Skeletal muscle satellite cell (primary cell): ENCODE measurements at regions not wholly inside any gene's neighbourhood (a gene's known extent, or its start where the extent isn't known, plus 50 kb on each side); places are given as distances from the start of the nearest gene placed in this dataset.
A peak's percentile ranks its signal among the peaks of the same experiment; 100 is the strongest.

ENCODE experiments used
- H3K27me3 ChIP-seq: 2 replicates; pipeline ENCODE4 v1.7.0; 2013; ENCODE audit warnings: low read length; ENCODE audit not compliant: control insufficient read depth, insufficient read depth
- H3K36me3 ChIP-seq: 2 replicates; pipeline ENCODE4 v1.7.0; 2013; ENCODE audit warnings: mild to moderate bottlenecking, control low read depth, low read length; ENCODE audit not compliant: insufficient read depth
- H3K4me1 ChIP-seq: 2 replicates; pipeline ENCODE4 v1.7.0; 2013; ENCODE audit warnings: low read length; ENCODE audit not compliant: control insufficient read depth, insufficient read depth
- H3K4me2 ChIP-seq: 2 replicates; pipeline ENCODE4 v1.7.0; 2013; ENCODE audit warnings: mild to moderate bottlenecking, low read length
- H3K4me3 ChIP-seq: 2 replicates; pipeline ENCODE4 v1.7.0; 2013; ENCODE audit warnings: low read length
- H3K9ac ChIP-seq: 2 replicates; pipeline ENCODE4 v1.7.0; 2013; ENCODE audit warnings: mild to moderate bottlenecking, low read depth, low read length, moderate library complexity
- H3K9me3 ChIP-seq: replicated peaks from 2 replicates; pipeline ENCODE4 v1.7.0; 2013; ENCODE audit warnings: mild to moderate bottlenecking, control low read depth, low read length

- Histone ChIP-seq H3K4me3 (no peak overlapping the region), H3K27me3 (no peaks in the 10 kb centered on the region), H3K9me3 (no peaks in the 10 kb centered on the region), H3K9ac (no peak overlapping the region), H3K4me1 (peaks cover 3% of the 10 kb centered on the region), H3K36me3 (no peaks in the 10 kb centered on the region), H3K4me2 (no peak overlapping the region)
These were observed 155.8 kb upstream of the POU2AF2 start for GRCh38 chr11:111089759-111090158.

GRCh38 chr11:111088847-111089355 is 156.6 kb upstream of the POU2AF2 start:
- Histone ChIP-seq H3K4me3 (no peak overlapping the region), H3K9ac (no peak overlapping the region), H3K36me3 (no peaks in the 10 kb centered on the region), H3K27me3 (no peaks in the 10 kb centered on the region), H3K9me3 (no peaks in the 10 kb centered on the region), H3K4me1 (peaks cover 3% of the 10 kb centered on the region), H3K4me2 (no peak overlapping the region)

GRCh38 chr11:111086058-111086457 is 159.5 kb upstream of the POU2AF2 start:
- Histone ChIP-seq H3K4me2 (no peak overlapping the region), H3K4me3 (no peak overlapping the region), H3K4me1 (peaks cover 3% of the 10 kb centered on the region)

DNA sequence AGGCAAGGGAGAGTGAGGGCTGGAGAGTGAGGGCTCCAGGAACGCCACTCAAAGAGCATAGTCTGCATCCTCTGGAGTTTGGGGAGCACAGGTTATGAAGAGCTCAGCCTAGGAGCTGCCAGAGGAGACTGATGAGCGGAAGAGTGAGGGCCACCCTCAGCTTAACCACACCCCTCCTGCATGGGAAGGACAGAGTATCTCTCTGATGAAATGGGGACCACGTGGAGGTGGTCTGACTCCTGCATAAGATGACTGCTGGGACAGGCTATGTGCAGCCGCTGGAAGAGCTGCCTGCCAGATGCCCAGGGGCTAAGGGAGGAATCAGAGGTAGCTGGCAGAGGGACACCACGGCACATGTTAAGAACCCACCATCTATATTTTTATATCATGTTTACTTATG is 162.9 kb upstream of the POU2AF2 start:
- H3K4me2 ChIP-seq: no peak overlapping the region
- H3K4me1 ChIP-seq: peaks cover 3% of the 10 kb centered on the region
- H3K9me3 ChIP-seq: no peaks in the 10 kb centered on the region

More at GRCh38 chr11:111086058-111086457, 159.5 kb upstream of the POU2AF2 start:
- no peaks in the 10 kb centered on the region for H3K27me3 ChIP-seq
- no peaks in the 10 kb centered on the region for H3K9me3 ChIP-seq
- no peaks in the 10 kb centered on the region for H3K36me3 ChIP-seq
- no peak overlapping the region for H3K9ac ChIP-seq

DNA sequence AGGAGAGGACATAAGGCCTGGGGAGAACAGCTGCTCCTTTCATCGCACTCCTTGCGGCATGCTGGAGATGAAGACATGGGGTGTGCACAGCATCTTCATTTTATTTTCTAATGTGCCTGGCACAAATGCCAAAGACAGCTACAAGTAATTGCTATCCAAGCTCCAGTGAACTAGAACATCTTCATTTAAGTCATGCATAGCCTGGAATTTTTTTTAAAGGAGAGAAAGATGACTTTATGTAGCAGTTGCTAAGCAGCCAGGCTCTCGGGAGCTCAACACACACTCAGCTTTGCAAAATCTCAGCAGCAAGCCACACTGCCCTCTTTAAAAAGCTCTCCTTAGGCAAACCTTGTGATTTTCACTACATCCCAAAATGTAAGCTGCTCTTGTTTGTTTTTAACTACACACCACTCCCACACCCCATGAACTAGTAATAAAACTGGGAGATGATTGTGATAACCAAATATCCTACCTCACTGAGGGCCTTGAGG is 164.5 kb upstream of the POU2AF2 start:
- Histone ChIP-seq H3K9me3 (no peaks in the 10 kb centered on the region), H3K9ac (no peak overlapping the region), H3K27me3 (no peaks in the 10 kb centered on the region), H3K36me3 (no peaks in the 10 kb centered on the region), H3K4me3 (no peak overlapping the region), H3K4me1 (peaks cover 3% of the 10 kb centered on the region), H3K4me2 (no peak overlapping the region)

More for the DNA sequence above, 162.9 kb upstream of the POU2AF2 start:
- Histone ChIP-seq H3K9ac (no peak overlapping the region), H3K4me3 (no peak overlapping the region), H3K36me3 (no peaks in the 10 kb centered on the region), H3K27me3 (no peaks in the 10 kb centered on the region)

- H3K27me3 ChIP-seq: no peaks in the 10 kb centered on the region
- no peaks in the 10 kb centered on the region for H3K4me1 ChIP-seq
- no peak overlapping the region for H3K4me2 ChIP-seq
- no peaks in the 10 kb centered on the region for H3K36me3 ChIP-seq
- no peak overlapping the region for H3K9ac ChIP-seq
- no peaks in the 10 kb centered on the region for H3K9me3 ChIP-seq
- no peak overlapping the region for H3K4me3 ChIP-seq
These were observed 167.8 kb upstream of the POU2AF2 start for GRCh38 chr11:111077530-111078322.

DNA sequence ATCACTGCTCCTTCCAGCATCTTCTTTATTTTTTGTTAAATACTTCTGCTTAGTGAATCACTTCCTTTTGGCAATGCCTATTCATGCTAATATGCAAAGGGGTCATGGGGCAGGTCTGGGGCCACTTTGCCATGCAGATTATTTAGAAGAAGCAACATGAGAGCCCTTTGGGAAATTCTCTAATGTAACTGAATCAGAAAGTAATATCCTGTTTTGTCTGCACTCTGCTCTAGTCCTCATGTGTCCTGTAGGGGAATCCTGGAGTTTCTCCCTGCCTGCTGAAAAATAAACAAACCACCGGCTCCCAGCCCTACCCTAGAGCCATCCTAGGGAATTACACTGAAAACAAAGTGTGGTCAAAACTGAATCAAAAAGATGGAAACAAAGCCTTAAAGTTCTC is 176.5 kb upstream of the POU2AF2 start:
- Histone ChIP-seq H3K27me3 (no peaks in the 10 kb centered on the region), H3K9me3 (peaks cover 4% of the 10 kb centered on the region), H3K4me3 (no peak overlapping the region), H3K4me1 (peaks cover 11% of the 10 kb centered on the region), H3K9ac (no peak overlapping the region), H3K4me2 (no peak overlapping the region), H3K36me3 (no peaks in the 10 kb centered on the region)

- H3K9me3 ChIP-seq: peaks cover 4% of the 10 kb centered on the region
- H3K27me3 ChIP-seq: no peaks in the 10 kb centered on the region
- no peaks in the 10 kb centered on the region for H3K36me3 ChIP-seq
- H3K4me1 ChIP-seq: peaks cover 19% of the 10 kb centered on the region
- no peak overlapping the region for H3K9ac ChIP-seq
- H3K4me2 ChIP-seq: no peak overlapping the region
- H3K4me3 ChIP-seq: no peak overlapping the region
These were observed 177.5 kb upstream of the POU2AF2 start for GRCh38 chr11:111067994-111068393.

DNA sequence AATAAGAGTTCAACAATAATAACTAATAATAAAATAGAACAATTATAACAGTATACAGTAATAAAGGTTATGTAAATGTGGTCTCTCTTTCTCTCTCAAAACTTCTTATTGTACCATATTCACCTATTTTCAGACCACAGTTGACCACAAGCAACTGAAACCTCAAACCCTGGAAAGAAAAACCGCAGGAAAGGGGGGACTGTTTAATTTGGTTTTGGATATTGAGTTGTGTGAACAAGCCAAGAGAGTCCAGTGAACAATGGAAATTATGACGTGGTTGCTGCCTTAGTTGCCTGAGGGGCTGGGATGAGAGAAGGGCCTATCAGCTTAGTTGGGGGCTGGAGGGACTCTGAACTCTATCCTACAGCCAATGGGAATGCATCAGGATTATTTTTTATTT is 178.7 kb upstream of the POU2AF2 start:
- Histone ChIP-seq H3K4me2 (no peak overlapping the region), H3K27me3 (no peaks in the 10 kb centered on the region), H3K9ac (no peak overlapping the region), H3K9me3 (peaks cover 4% of the 10 kb centered on the region), H3K4me3 (no peak overlapping the region), H3K36me3 (no peaks in the 10 kb centered on the region), H3K4me1 (peaks cover 19% of the 10 kb centered on the region)

DNA sequence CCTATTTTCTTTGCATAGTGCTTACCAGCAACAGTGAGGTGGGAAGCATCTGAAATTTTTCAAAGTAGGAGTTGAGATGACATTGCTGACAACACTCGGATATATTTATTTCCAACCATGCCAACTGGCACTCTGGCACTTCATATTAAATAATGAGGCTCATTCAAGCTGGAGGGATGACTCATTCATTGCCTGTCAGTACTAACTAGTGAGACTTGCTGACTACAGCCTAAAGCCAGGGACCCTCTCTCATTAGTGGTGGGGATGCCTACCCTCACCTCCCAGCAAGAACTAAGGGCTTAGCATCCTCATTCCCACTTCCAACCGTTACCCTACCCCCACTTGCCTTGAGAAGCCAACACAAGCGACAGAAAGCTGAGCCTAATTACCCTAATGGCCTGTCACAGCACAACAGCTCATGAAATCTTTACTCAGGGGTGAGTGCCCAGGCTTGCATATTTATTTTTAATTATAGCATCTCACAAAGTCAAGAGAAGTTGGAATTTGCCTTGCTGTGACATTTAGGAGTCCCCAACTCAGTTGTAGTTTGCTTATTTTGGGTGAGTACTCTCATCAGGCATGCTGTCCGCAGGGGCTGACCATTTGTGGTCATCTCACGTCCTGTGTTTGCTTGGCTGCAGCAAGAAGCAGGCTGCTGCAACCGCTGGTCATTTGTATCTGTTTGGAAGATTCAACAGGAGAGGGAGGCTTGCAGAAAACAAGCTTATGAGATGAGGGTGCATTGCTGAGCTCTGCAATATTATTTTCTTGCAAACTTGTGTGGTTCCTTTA is 181.6 kb upstream of the POU2AF2 start:
- H3K27me3 ChIP-seq: no peaks in the 10 kb centered on the region
- H3K9ac ChIP-seq: no peak overlapping the region
- H3K4me3 ChIP-seq: no peak overlapping the region
- peaks cover 20% of the 10 kb centered on the region for H3K4me1 ChIP-seq
- peak overlapping the region; percentile 38 for H3K4me2 ChIP-seq
- peaks cover 4% of the 10 kb centered on the region for H3K9me3 ChIP-seq
- H3K36me3 ChIP-seq: no peaks in the 10 kb centered on the region

DNA sequence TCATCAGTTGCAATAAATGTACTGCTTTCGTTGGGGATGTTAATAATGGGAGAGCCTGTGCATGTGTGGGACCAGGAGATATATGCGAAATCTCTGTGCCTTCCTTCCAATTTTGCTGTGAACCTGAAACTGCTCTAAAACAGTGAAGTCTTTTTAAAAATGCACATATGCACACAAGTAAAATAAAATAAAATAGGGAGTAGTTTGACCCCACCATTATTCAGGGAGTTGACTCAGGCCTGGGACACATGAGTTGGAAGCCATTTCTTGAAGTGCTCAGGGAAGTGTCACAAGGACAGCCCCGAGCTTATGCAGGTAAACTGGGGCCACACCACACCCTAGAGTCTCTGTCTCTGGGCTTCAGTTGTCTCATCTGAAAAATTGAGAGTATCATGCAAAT is 183.1 kb upstream of the POU2AF2 start:
- Histone ChIP-seq H3K4me2 (no peak overlapping the region), H3K27me3 (no peaks in the 10 kb centered on the region), H3K36me3 (no peaks in the 10 kb centered on the region), H3K9ac (no peak overlapping the region), H3K4me1 (peaks cover 20% of the 10 kb centered on the region), H3K4me3 (no peak overlapping the region), H3K9me3 (no peaks in the 10 kb centered on the region)
